GM12875 (cell line): ENCODE measurements at regions not wholly inside any gene's neighbourhood (a gene's known extent, or its start where the extent isn't known, plus 50 kb on each side); places are given as distances from the start of the nearest gene placed in this dataset.

Experiments used
- H3K4me3 ChIP-seq: one replicate; pipeline ENCODE4 v1.5.1; 2011; ENCODE audit warnings: low read depth, low read length, control low read depth
- CTCF ChIP-seq: IDR thresholded peaks from 2 replicates; pipeline ENCODE4 v1.5.1; 2011; ENCODE audit warnings: low read depth, mild to moderate bottlenecking, control low read depth, inconsistent platforms, low read length, moderate library complexity, borderline replicate concordance; ENCODE audit not compliant: insufficient read depth

GRCh38 chr18:48462510-48462909 is 53.3 kb upstream of the ZBTB7C start:
- no peak for TF ChIP-seq CTCF

DNA sequence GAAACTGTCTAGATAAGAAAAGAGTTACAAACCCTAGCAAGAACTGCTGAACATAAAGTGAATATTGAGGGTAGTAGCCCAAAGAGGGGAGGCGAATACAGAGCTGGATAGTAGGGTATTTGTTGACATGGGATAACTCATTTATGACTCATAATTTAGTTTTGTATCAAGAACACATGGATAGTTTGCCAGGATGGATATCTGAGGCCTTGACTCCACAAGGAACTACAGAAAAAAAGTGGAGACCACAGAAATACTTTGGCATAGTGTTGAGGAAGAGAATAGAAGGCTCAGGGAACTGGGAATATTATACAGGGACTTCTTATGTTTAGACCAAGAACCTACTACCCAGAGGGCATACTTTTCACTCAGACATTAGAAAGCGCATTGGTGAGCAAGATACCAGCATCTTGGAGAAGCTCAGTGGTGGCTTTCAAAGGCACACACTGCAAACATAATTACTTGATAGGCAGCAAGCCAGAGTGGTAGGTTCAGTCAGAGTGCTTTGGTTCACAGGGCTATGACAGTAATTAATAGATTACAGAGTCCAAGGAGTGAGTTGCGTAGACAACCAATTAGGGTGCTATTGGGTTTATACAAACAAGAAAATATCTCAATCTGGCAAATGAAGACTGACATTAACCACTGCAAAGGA is 51.9 kb upstream of the ZBTB7C start:
- no peak overlapping the region for H3K4me3 ChIP-seq
- no peak for TF ChIP-seq CTCF

More at GRCh38 chr18:48462510-48462909, 53.3 kb upstream of the ZBTB7C start:
- H3K4me3 ChIP-seq: no peak overlapping the region

- TF ChIP-seq CTCF: no peak
Observed at GRCh38 chr18:48459465-48459864, 50.3 kb upstream of the ZBTB7C start.

DNA sequence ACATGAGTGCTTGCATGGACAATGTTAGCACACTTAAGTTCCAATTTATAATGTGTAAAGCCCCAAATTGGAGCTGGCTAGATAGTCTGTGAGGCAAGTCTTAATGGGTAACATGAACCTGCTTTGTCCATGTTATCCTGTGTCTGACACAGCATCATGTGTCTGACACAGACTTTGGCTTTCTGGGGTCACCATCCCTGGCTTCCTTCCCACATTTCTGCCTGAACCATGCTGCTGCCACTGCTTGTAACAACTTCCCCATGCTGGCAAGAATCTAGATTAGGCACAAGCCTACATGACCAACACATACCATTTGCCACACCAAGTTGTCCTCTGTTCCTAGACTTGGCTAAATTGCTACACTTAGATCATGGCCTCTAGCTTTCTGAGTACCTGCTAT is 49.8 kb upstream of the ZBTB7C start:
- H3K4me3 ChIP-seq: no peak overlapping the region
- TF ChIP-seq CTCF: no peak

More at GRCh38 chr18:48459465-48459864, 50.3 kb upstream of the ZBTB7C start:
- H3K4me3 ChIP-seq: no peak overlapping the region
